CD14-positive monocyte (primary cell): ENCODE measurements at regions not wholly inside any gene's neighbourhood (a gene's known extent, or its start where the extent isn't known, plus 50 kb on each side); places are given as distances from the start of the nearest gene placed in this dataset.

Experiments used
- DNase-seq, 3 donors: peaks; one replicate each; pipeline ENCODE4 v3.0.0-alpha.2; 2011 to 2022
- H2AFZ ChIP-seq: 2 replicates; pipeline ENCODE4 v1.6.0; 2012; ENCODE audit warnings: mild to moderate bottlenecking, low read depth, low read length, inconsistent platforms; ENCODE audit not compliant: insufficient read depth, poor library complexity, severe bottlenecking
- H3K27ac ChIP-seq, 2 donors: 1 replicate in 1 of 2; 2 replicates in 1 of 2; pipeline ENCODE4 v1.5.1; 2012 to 2013; ENCODE audit warnings: low read length in 2 of 2, control low read depth in 1 of 2, inconsistent platforms in 1 of 2, low read depth in 1 of 2, mild to moderate bottlenecking in 1 of 2
- H3K27me3 ChIP-seq, 2 donors: one replicate each; pipeline versions ENCODE4 v1.6.0 to v1.6.1; 2011 to 2013; ENCODE audit warnings: low read length in 2 of 2; ENCODE audit not compliant: control insufficient read depth in 2 of 2, insufficient read depth in 2 of 2
- H3K36me3 ChIP-seq, 2 donors: replicated peaks in 1 of 2; 1 replicate in 1 of 2; 2 replicates in 1 of 2; pipeline versions ENCODE4 v1.5.1 to v1.6.1; 2012 to 2013; ENCODE audit warnings: low read length in 2 of 2, control low read depth in 1 of 2, inconsistent platforms in 1 of 2, mild to moderate bottlenecking in 1 of 2; ENCODE audit not compliant: insufficient read depth in 2 of 2, control insufficient read depth in 1 of 2
- H3K4me1 ChIP-seq, 2 donors: 1 replicate in 1 of 2; 2 replicates in 1 of 2; pipeline versions ENCODE4 v1.5.1 to v1.6.1; 2012 to 2013; ENCODE audit warnings: low read length in 2 of 2, control low read depth in 1 of 2, inconsistent platforms in 1 of 2, mild to moderate bottlenecking in 1 of 2, moderate library complexity in 1 of 2; ENCODE audit not compliant: insufficient read depth in 2 of 2, control insufficient read depth in 1 of 2
- H3K4me2 ChIP-seq: replicated peaks from 2 replicates; pipeline ENCODE3; 2012; ENCODE audit warnings: low read length, moderate library complexity, mild to moderate bottlenecking; ENCODE audit not compliant: poor library complexity, severe bottlenecking; ENCODE audit errors: extremely low read depth
- H3K4me3 ChIP-seq, 3 experiments: fragments of 200-600 bp in 1 of 3; sonication (generic) in 1 of 3; replicated peaks in 1 of 3; 1 replicate in 2 of 3; 2 replicates in 1 of 3; pipeline ENCODE4 v1.5.1; 2011 to 2013; ENCODE audit warnings: low read length in 3 of 3, mild to moderate bottlenecking in 3 of 3, control low read depth in 2 of 3, low read depth in 2 of 3, inconsistent platforms in 1 of 3, moderate library complexity in 1 of 3
- H3K79me2 ChIP-seq: 2 replicates; pipeline ENCODE4 v1.6.0; 2012; ENCODE audit warnings: mild to moderate bottlenecking, control low read depth, inconsistent platforms, low read length, moderate library complexity; ENCODE audit not compliant: insufficient read depth
- H3K9ac ChIP-seq: 2 replicates; pipeline ENCODE4 v1.6.0; 2017; ENCODE audit warnings: low read length, mild to moderate bottlenecking; ENCODE audit not compliant: insufficient read depth, poor library complexity, severe bottlenecking
- H3K9me3 ChIP-seq, 2 donors: replicated peaks in 1 of 2; 1 replicate in 1 of 2; 2 replicates in 1 of 2; pipeline versions ENCODE4 v1.5.1 to v1.6.1; 2012 to 2013; ENCODE audit warnings: low read length in 2 of 2, control low read depth in 1 of 2; ENCODE audit not compliant: control insufficient read depth in 1 of 2, insufficient read depth in 1 of 2
- H4K20me1 ChIP-seq: 2 replicates; pipeline ENCODE4 v1.6.0; 2012; ENCODE audit warnings: mild to moderate bottlenecking, low read length, control low read depth, moderate library complexity; ENCODE audit not compliant: insufficient read depth
- H3K27ac Mint-ChIP-seq, 7 donors: one replicate each; pipeline ENCODE4 v1.8.0; 2020; ENCODE audit warnings: mild to moderate bottlenecking in 7 of 7, mixed read lengths in 7 of 7, moderate library complexity in 6 of 7, inconsistent platforms in 2 of 7
- H3K27me3 Mint-ChIP-seq, 3 donors: one replicate each; pipeline ENCODE4 v1.8.0; 2021 to 2022; ENCODE audit warnings: low read depth in 3 of 3, mild to moderate bottlenecking in 3 of 3, mixed read lengths in 3 of 3, moderate library complexity in 3 of 3, inconsistent platforms in 1 of 3
- H3K36me3 Mint-ChIP-seq, 2 donors: one replicate each; pipeline ENCODE4 v1.8.0; 2020; ENCODE audit warnings: mixed read lengths in 2 of 2, inconsistent platforms in 1 of 2, mild to moderate bottlenecking in 1 of 2
- H3K4me1 Mint-ChIP-seq: one replicate; pipeline ENCODE4 v1.8.0; 2020; ENCODE audit warnings: mild to moderate bottlenecking, mixed read lengths
- H3K4me3 Mint-ChIP-seq, 2 donors: one replicate each; pipeline ENCODE4 v1.8.0; 2020; ENCODE audit warnings: mild to moderate bottlenecking in 2 of 2, mixed read lengths in 2 of 2, moderate library complexity in 1 of 2
- H3K9me3 Mint-ChIP-seq, 7 donors: one replicate each; pipeline ENCODE4 v1.8.0; 2020 to 2022; ENCODE audit warnings: mixed read lengths in 7 of 7, mild to moderate bottlenecking in 6 of 7, moderate library complexity in 6 of 7, inconsistent platforms in 2 of 7
- whole genome bisulfite sequencing: methylation state at CpG from one replicate; pipeline ENCODE4 v1.1.5; 2013; ENCODE audit warnings: missing lambda C conversion rate; ENCODE audit not compliant: insufficient coverage; 5-methylcytosine and 5-hydroxymethylcytosine counted together
- intact Hi-C, 2 donors: fragments of 100-400 bp; cut with micrococcal nuclease; formaldehyde crosslinking; loops; one replicate each; pipeline versions ENCODE4 v1.15.0 to v1.15.1; 2023
- TF ChIP-seq, protein P1 (sequence below): fragments of 200-600 bp; IDR thresholded peaks from one replicate; pipeline ENCODE4 v1.8.0; 2022; ENCODE audit warnings: antibody characterized with exemption, mild to moderate bottlenecking

DNA sequence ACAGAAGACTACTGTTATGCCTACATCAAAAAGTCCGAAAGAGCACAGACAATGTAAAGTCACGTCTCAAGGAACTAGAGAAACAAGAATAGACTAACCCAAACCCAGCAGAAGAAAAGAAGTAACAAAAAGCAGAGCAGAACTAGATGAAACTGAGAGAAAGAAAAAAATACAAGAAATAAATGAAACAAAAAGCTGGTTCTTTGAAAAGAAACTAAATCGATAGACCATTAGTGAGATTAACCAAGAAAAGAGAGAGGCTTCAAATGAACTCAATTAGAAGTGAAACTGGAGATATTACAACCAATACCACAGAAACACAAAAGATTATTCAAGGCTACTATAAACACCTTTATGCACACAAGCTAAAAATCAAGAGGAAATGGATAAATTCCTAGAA lies 271.8 kb downstream of the MBD2 start:
- TF ChIP-seq, protein P1, sequence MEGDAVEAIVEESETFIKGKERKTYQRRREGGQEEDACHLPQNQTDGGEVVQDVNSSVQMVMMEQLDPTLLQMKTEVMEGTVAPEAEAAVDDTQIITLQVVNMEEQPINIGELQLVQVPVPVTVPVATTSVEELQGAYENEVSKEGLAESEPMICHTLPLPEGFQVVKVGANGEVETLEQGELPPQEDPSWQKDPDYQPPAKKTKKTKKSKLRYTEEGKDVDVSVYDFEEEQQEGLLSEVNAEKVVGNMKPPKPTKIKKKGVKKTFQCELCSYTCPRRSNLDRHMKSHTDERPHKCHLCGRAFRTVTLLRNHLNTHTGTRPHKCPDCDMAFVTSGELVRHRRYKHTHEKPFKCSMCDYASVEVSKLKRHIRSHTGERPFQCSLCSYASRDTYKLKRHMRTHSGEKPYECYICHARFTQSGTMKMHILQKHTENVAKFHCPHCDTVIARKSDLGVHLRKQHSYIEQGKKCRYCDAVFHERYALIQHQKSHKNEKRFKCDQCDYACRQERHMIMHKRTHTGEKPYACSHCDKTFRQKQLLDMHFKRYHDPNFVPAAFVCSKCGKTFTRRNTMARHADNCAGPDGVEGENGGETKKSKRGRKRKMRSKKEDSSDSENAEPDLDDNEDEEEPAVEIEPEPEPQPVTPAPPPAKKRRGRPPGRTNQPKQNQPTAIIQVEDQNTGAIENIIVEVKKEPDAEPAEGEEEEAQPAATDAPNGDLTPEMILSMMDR: no peak
- DNase-seq: no peak
- WGBS: no CpG with 5 or more reads among the region's 3 CpGs
- H3K36me3 ChIP-seq: no peaks in the 10 kb centered on the region
- no peaks in the 10 kb centered on the region for H3K79me2 ChIP-seq
- H3K4me3 ChIP-seq: no peak overlapping the region
- H3K27me3 ChIP-seq: no peaks in the 10 kb centered on the region
- H3K4me1 ChIP-seq: no peaks in the 10 kb centered on the region
- H3K9me3 ChIP-seq: no peaks in the 10 kb centered on the region
- Mint-ChIP-seq H3K27ac (no peak overlapping the region), H3K4me3 (no peak overlapping the region), H3K4me1 (no peaks in the 10 kb centered on the region), H3K27me3 (peaks cover 0 to 5% (median 0%) of the 10 kb centered on the region in 3 donors), H3K9me3 (peaks cover 0 to 9% (median 0%) of the 10 kb centered on the region in 7 donors), H3K36me3 (no peaks in the 10 kb centered on the region)
- no peak overlapping the region for H3K27ac ChIP-seq
- intact Hi-C loops: no loop called here
- H3K9ac ChIP-seq: no peak overlapping the region
- H4K20me1 ChIP-seq: no peaks in the 10 kb centered on the region
- H2AFZ ChIP-seq: no peak overlapping the region
- H3K4me2 ChIP-seq: no peak overlapping the region

DNA sequence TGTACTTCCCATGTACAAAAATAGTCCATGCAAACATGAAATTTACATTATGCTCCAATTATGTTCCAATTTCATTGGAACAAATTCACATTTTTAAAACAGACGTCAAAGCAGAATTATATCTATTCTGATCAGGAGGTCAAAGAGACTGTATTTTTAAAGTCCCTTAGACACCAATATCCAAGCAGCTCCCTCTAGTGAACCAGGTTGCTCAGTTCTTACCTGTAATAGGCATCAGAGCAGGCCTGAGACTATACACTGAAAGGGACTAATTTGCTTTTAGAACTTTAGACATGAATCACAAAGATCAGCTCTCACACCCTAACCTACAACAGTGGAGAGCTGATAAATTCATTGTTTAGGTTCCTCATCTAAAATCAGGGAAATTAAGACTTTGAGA lies 273.9 kb downstream of the MBD2 start:
- no peaks in the 10 kb centered on the region for H3K4me1 Mint-ChIP-seq
- no peaks in the 10 kb centered on the region for H4K20me1 ChIP-seq
- TF ChIP-seq, protein P1: no peak
- H3K4me3 Mint-ChIP-seq: no peak overlapping the region
- no CpG with 5 or more reads among the region's 1 CpG for WGBS
- intact Hi-C loops: no loop called here
- DNase-seq: no peak
- no peak overlapping the region for H3K9ac ChIP-seq
- H3K4me2 ChIP-seq: no peak overlapping the region
- no peaks in the 10 kb centered on the region for H3K27me3 ChIP-seq
- no peaks in the 10 kb centered on the region for H3K79me2 ChIP-seq
- H3K36me3 ChIP-seq: no peaks in the 10 kb centered on the region
- no peaks in the 10 kb centered on the region for H3K9me3 ChIP-seq
- no peak overlapping the region for H2AFZ ChIP-seq
- no peaks in the 10 kb centered on the region for H3K36me3 Mint-ChIP-seq
- peaks cover 0 to 3% (median 0%) of the 10 kb centered on the region in 3 donors for H3K27me3 Mint-ChIP-seq
- H3K4me3 ChIP-seq: no peak overlapping the region
- peaks cover 0 to 13% (median 3%) of the 10 kb centered on the region in 7 donors for H3K9me3 Mint-ChIP-seq
- no peaks in the 10 kb centered on the region for H3K4me1 ChIP-seq
- no peak overlapping the region for H3K27ac ChIP-seq
- H3K27ac Mint-ChIP-seq: no peak overlapping the region
